ENCODE measurements at regions not wholly inside any gene's neighbourhood (a gene's known extent, or its start where the extent isn't known, plus 50 kb on each side); places are given as distances from the start of the nearest gene placed in this dataset.

DNA sequence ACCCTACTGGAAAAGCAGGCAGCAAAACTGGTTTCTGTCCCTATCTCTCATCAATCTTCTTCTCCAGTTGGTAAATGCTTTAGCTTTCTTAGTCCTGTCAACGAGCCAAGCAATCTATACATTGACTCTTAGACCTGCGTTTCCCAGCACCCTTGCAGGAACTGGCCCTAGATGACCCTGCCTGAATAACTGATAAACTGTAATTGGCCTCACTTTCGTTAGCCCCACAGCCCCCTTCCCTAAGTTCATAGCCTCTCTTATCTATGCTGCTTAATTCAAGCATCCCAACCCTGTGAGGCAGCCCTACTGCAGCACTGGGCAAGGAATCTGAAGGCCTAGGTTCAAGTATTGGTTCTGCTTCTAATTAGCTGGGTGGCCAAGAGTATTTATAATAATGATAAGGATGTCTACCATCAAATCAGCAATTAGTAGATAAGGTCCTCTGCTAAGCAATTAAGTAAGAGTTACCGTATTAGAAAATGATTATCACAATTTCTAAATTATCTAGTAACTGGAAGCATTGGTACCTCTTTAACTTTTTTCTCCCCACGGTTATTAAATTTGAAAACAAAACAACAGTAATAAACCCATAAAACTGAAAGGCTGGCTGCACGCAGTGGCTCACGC, 86.4 kb upstream of the RMDN2 start:
- TF ChIP-seq, protein P1, sequence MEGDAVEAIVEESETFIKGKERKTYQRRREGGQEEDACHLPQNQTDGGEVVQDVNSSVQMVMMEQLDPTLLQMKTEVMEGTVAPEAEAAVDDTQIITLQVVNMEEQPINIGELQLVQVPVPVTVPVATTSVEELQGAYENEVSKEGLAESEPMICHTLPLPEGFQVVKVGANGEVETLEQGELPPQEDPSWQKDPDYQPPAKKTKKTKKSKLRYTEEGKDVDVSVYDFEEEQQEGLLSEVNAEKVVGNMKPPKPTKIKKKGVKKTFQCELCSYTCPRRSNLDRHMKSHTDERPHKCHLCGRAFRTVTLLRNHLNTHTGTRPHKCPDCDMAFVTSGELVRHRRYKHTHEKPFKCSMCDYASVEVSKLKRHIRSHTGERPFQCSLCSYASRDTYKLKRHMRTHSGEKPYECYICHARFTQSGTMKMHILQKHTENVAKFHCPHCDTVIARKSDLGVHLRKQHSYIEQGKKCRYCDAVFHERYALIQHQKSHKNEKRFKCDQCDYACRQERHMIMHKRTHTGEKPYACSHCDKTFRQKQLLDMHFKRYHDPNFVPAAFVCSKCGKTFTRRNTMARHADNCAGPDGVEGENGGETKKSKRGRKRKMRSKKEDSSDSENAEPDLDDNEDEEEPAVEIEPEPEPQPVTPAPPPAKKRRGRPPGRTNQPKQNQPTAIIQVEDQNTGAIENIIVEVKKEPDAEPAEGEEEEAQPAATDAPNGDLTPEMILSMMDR (IDR thresholded peaks at IDR 0.05 in 8 of 11, conservative IDR thresholded peaks at IDR 0.05 in 3 of 11), result no peak
- no peak for TF ChIP-seq POLR2AphosphoS5 (IDR thresholded peaks at IDR 0.05)
